ENCODE measurements at regions not wholly inside any gene's neighbourhood (a gene's known extent, or its start where the extent isn't known, plus 50 kb on each side); places are given as distances from the start of the nearest gene placed in this dataset.
"Not testable (repeated sequence)": the region's sequence is repeated elsewhere in the genome, so short reads cannot be mapped to it uniquely, and the experiment has no call there.

GRCh38 chr10:46677836-46678435 lies 99.0 kb downstream of the SYT15 start:
- H3K9me3 Mint-ChIP-seq; H3K9me3 ChIP-seq (ENCODE audit: low read length); H3K36me3 ChIP-seq (ENCODE audit: insufficient read depth, low read length); H3K27ac Mint-ChIP-seq; POLR2A ChIA-PET; H3K4me3 Mint-ChIP-seq; DNase-seq; H3K4me3 ChIP-seq (ENCODE audit: low read length); H3K4me1 Mint-ChIP-seq; H3K36me3 Mint-ChIP-seq; H3K27me3 ChIP-seq (ENCODE audit: insufficient read depth, low read length, poor library complexity, severe bottlenecking); H3K4me1 ChIP-seq (ENCODE audit: insufficient read depth, low read length); H3K27ac ChIP-seq (ENCODE audit: low read depth, low read length); CTCF ChIA-PET; H3K27me3 Mint-ChIP-seq: not testable (repeated sequence)

- H3K27ac Mint-ChIP-seq; POLR2A ChIA-PET; H3K27ac ChIP-seq (ENCODE audit: low read depth, low read length); H3K27me3 Mint-ChIP-seq; H3K36me3 ChIP-seq (ENCODE audit: insufficient read depth, low read length); H3K4me1 Mint-ChIP-seq; DNase-seq; H3K9me3 ChIP-seq (ENCODE audit: low read length); H3K9me3 Mint-ChIP-seq; H3K36me3 Mint-ChIP-seq; H3K27me3 ChIP-seq (ENCODE audit: insufficient read depth, low read length, poor library complexity, severe bottlenecking); H3K4me3 Mint-ChIP-seq; CTCF ChIA-PET; H3K4me3 ChIP-seq (ENCODE audit: low read length); H3K4me1 ChIP-seq (ENCODE audit: insufficient read depth, low read length): not testable (repeated sequence)
Observed at GRCh38 chr10:46691397-46691796, 112.5 kb downstream of the SYT15 start.

GRCh38 chr10:46693218-46693617 lies 114.3 kb downstream of the SYT15 start:
- POLR2A ChIA-PET, H3K36me3 Mint-ChIP-seq, CTCF ChIA-PET: not testable (repeated sequence)

GRCh38 chr10:46717264-46717663 lies 138.3 kb downstream of the SYT15 start:
- H3K4me3 ChIP-seq (ENCODE audit: low read length); H3K27ac ChIP-seq (ENCODE audit: low read depth, low read length); H3K27me3 ChIP-seq (ENCODE audit: insufficient read depth, low read length, poor library complexity, severe bottlenecking); H3K27ac Mint-ChIP-seq; H3K4me1 Mint-ChIP-seq; H3K36me3 Mint-ChIP-seq; DNase-seq; H3K9me3 Mint-ChIP-seq; H3K9me3 ChIP-seq (ENCODE audit: low read length); H3K4me1 ChIP-seq (ENCODE audit: insufficient read depth, low read length); POLR2A ChIA-PET; CTCF ChIA-PET; H3K27me3 Mint-ChIP-seq; H3K36me3 ChIP-seq (ENCODE audit: insufficient read depth, low read length); H3K4me3 Mint-ChIP-seq: not testable (repeated sequence)

More at GRCh38 chr10:46693218-46693617, 114.3 kb downstream of the SYT15 start:
- H3K27ac ChIP-seq (ENCODE audit: low read depth, low read length); H3K9me3 Mint-ChIP-seq; H3K4me3 Mint-ChIP-seq; H3K9me3 ChIP-seq (ENCODE audit: low read length); H3K4me3 ChIP-seq (ENCODE audit: low read length); H3K36me3 ChIP-seq (ENCODE audit: insufficient read depth, low read length); H3K27me3 Mint-ChIP-seq; H3K27me3 ChIP-seq (ENCODE audit: insufficient read depth, low read length, poor library complexity, severe bottlenecking); H3K4me1 ChIP-seq (ENCODE audit: insufficient read depth, low read length); DNase-seq; H3K27ac Mint-ChIP-seq; H3K4me1 Mint-ChIP-seq: not testable (repeated sequence)

- H3K36me3 Mint-ChIP-seq; CTCF ChIA-PET; H3K9me3 ChIP-seq (ENCODE audit: low read length); H3K4me1 Mint-ChIP-seq; H3K9me3 Mint-ChIP-seq; H3K4me3 ChIP-seq (ENCODE audit: low read length); H3K27ac ChIP-seq (ENCODE audit: low read depth, low read length); POLR2A ChIA-PET; H3K4me3 Mint-ChIP-seq; H3K27ac Mint-ChIP-seq; H3K27me3 Mint-ChIP-seq; DNase-seq; H3K4me1 ChIP-seq (ENCODE audit: insufficient read depth, low read length); H3K36me3 ChIP-seq (ENCODE audit: insufficient read depth, low read length); H3K27me3 ChIP-seq (ENCODE audit: insufficient read depth, low read length, poor library complexity, severe bottlenecking): not testable (repeated sequence)
Observed at GRCh38 chr10:46718014-46718413, 139.1 kb downstream of the SYT15 start.

- H3K27me3 Mint-ChIP-seq; H3K4me1 Mint-ChIP-seq; POLR2A ChIA-PET; H3K4me3 Mint-ChIP-seq; H3K27ac ChIP-seq (ENCODE audit: low read depth, low read length); H3K36me3 ChIP-seq (ENCODE audit: insufficient read depth, low read length); H3K27me3 ChIP-seq (ENCODE audit: insufficient read depth, low read length, poor library complexity, severe bottlenecking); H3K36me3 Mint-ChIP-seq; H3K9me3 Mint-ChIP-seq; H3K27ac Mint-ChIP-seq; H3K9me3 ChIP-seq (ENCODE audit: low read length); H3K4me3 ChIP-seq (ENCODE audit: low read length); DNase-seq; H3K4me1 ChIP-seq (ENCODE audit: insufficient read depth, low read length); CTCF ChIA-PET: not testable (repeated sequence)
Observed at GRCh38 chr10:46720386-46720785, 141.5 kb downstream of the SYT15 start.

- not testable (repeated sequence) for DNase-seq
Observed at GRCh38 chr10:46720811-46721518, 142.0 kb downstream of the SYT15 start.

GRCh38 chr10:46724258-46724657 lies 145.3 kb downstream of the SYT15 start:
- H3K9me3 ChIP-seq (ENCODE audit: low read length); H3K4me1 ChIP-seq (ENCODE audit: insufficient read depth, low read length); CTCF ChIA-PET; H3K36me3 ChIP-seq (ENCODE audit: insufficient read depth, low read length); H3K4me1 Mint-ChIP-seq; H3K27me3 Mint-ChIP-seq; POLR2A ChIA-PET; H3K27ac ChIP-seq (ENCODE audit: low read depth, low read length); H3K9me3 Mint-ChIP-seq; DNase-seq; H3K27me3 ChIP-seq (ENCODE audit: insufficient read depth, low read length, poor library complexity, severe bottlenecking); H3K36me3 Mint-ChIP-seq; H3K4me3 Mint-ChIP-seq; H3K27ac Mint-ChIP-seq; H3K4me3 ChIP-seq (ENCODE audit: low read length): not testable (repeated sequence)

More at GRCh38 chr10:46720811-46721518, 142.0 kb downstream of the SYT15 start:
- H3K4me1 ChIP-seq (ENCODE audit: insufficient read depth, low read length); H3K36me3 ChIP-seq (ENCODE audit: insufficient read depth, low read length); H3K27ac Mint-ChIP-seq; H3K4me1 Mint-ChIP-seq; H3K9me3 Mint-ChIP-seq; CTCF ChIA-PET; H3K27me3 ChIP-seq (ENCODE audit: insufficient read depth, low read length, poor library complexity, severe bottlenecking); H3K36me3 Mint-ChIP-seq; H3K27me3 Mint-ChIP-seq; H3K9me3 ChIP-seq (ENCODE audit: low read length); H3K4me3 ChIP-seq (ENCODE audit: low read length); H3K4me3 Mint-ChIP-seq; POLR2A ChIA-PET; H3K27ac ChIP-seq (ENCODE audit: low read depth, low read length): not testable (repeated sequence)

- H3K27me3 ChIP-seq (ENCODE audit: insufficient read depth, low read length, poor library complexity, severe bottlenecking); H3K27ac Mint-ChIP-seq; H3K27ac ChIP-seq (ENCODE audit: low read depth, low read length); H3K4me3 Mint-ChIP-seq; H3K27me3 Mint-ChIP-seq; DNase-seq; H3K4me1 ChIP-seq (ENCODE audit: insufficient read depth, low read length); POLR2A ChIA-PET; H3K36me3 Mint-ChIP-seq; H3K4me1 Mint-ChIP-seq; H3K36me3 ChIP-seq (ENCODE audit: insufficient read depth, low read length); H3K9me3 Mint-ChIP-seq; H3K9me3 ChIP-seq (ENCODE audit: low read length); CTCF ChIA-PET; H3K4me3 ChIP-seq (ENCODE audit: low read length): not testable (repeated sequence)
Observed at GRCh38 chr10:46728359-46728758, 149.4 kb downstream of the SYT15 start.
